Endometrium (tissue), 2 donors: ENCODE measurements at regions not wholly inside any gene's neighbourhood (a gene's known extent, or its start where the extent isn't known, plus 50 kb on each side); places are given as distances from the start of the nearest gene placed in this dataset.
"Not testable (repeated sequence)": the region's sequence is repeated elsewhere in the genome, so short reads cannot be mapped to it uniquely, and the experiment has no call there.

Experiments
- FAIRE-seq: peaks from 2 replicates; lab custom pipeline; 2012; peaks lifted over from hg19 to GRCh38; lab: Jason Lieb, UNC
- donor health status: control.
- donor health status: control.

DNA sequence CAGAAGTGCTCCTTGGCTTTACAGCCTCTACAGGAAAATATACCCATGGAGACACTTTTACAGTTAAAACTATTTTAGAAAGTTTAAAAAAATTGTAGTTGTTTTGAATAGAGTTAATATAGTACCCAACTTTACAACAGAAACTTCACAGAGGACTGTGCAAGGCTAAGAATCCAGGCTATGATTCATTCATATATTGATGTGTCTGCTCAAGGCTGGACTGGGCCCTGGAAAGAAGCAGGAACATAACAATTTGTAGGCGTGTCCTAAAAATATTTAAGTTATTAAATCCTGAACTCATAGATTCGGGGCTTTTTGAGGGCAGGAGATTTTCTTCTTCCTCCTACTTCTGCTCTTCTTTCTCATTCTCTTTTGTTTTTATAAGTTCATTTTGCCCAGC lies 291.5 kb upstream of the CCDC179 start:
- no peak for FAIRE-seq

DNA sequence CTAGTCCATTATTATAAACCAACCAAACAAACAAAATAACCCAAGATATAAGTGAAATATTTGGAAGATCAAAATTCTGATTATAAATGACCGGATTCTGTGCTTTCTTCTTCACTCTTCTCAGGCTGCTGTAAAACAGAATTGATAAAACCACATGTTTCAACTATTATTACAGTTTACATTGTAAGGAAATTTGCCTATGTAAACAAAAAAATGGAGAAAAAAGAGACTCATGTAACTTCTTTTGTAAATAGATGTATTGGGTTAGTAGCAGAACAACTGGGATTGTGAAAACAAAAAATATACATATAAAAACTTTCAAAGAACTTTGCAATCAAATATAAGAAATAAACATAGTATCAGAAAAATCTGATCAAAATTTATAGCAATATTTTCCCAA lies 295.2 kb upstream of the CCDC179 start:
- no peak for FAIRE-seq

GRCh38 chr11:23164022-23164421 lies 303.7 kb upstream of the CCDC179 start:
- FAIRE-seq: no peak

GRCh38 chr11:23166376-23166775 lies 306.1 kb upstream of the CCDC179 start:
- FAIRE-seq: no peak

DNA sequence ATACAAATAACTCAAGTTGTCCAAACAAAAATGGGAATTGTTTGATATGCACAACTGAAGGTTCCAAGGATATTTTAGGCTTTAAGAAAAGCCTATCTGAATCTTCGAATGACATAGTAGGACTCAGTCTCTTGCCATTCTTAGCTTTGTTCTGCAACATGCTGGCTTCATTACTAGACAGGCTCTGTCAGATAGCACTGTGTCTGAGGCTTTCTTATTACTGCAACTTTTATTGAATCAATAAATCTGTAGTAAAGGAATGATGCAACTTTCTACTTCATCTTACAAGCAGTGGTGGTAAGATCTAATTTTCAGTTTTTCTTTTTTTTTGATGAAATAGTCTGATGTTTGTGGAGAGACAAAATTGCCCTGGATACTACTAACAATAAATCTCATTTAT lies 319.3 kb upstream of the CCDC179 start:
- no peak for FAIRE-seq

- no peak for FAIRE-seq
Observed at GRCh38 chr11:23181022-23181807, 320.9 kb upstream of the CCDC179 start.

DNA sequence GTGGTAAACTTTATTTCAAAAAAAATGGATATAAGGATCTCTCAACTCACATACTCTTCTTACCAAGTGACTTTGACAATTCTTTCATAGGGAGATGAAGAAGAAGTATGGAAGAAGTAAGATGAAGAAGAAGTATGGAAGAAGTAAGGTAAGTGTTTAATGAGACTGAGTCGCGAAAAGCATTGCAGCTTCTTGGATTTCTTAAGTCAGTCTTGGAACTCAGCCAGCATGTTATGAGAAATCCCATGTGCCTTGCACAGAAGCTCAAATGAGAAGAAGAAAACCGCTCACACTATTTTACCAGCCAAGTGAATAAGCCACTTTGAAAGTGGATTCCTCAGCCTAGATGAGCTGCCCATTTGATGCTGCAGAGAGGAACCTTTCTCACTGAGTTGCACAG lies 332.0 kb upstream of the CCDC179 start:
- FAIRE-seq: no peak

GRCh38 chr11:23201936-23202522 lies 341.8 kb upstream of the CCDC179 start:
- no peak for FAIRE-seq

GRCh38 chr11:23202611-23203010 lies 342.3 kb upstream of the CCDC179 start:
- FAIRE-seq: no peak

- FAIRE-seq: no peak
Observed at GRCh38 chr11:23205156-23205871, 345.0 kb upstream of the CCDC179 start.

DNA sequence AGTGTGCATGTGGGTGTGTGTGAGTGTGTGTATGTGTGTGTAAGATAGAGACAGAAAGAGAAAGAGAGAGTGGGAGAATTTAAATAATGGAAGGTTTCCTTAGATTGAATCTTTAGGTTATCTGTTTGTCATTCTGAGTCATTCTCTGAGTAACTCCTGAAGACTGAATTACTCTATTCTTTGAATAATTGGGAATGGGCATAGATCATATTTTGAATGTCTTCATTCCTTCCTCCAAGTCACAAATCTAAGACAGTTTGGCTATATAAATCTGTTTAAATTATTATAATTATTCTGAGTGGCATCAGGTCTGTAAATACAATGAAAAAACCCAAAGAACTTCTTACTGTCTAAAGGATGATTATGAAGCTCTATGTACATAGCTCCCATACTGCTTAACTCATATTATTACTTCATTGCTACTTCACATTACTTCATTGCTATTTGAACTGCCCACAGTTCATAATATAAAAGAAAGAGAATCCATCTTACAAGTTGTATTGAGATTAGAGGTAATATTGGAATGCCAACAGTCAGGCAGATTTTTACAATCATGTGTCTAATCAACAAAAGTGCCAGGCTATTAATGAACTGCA lies 346.6 kb upstream of the CCDC179 start:
- FAIRE-seq: no peak

DNA sequence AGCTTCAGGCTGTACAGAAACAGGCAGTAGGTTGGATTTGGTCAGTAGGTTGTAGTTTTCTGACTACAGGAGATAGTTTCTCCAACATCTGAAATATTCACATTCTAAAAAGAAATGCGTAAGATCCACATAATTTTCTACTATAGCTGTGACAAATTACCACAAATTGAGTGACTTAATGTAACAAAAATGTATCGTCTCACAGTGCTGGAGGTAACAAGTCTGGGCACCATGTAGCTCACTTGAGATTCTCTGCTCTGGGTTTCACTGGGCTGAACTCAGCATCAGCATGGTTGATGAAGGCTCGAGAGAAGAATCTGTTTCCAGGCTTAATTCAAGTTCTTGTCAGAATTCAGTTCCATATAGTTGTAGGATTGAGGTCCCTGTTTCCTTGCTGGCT lies 350.9 kb upstream of the CCDC179 start:
- FAIRE-seq: no peak

GRCh38 chr11:23212807-23213206 lies 352.5 kb upstream of the CCDC179 start:
- FAIRE-seq: no peak

DNA sequence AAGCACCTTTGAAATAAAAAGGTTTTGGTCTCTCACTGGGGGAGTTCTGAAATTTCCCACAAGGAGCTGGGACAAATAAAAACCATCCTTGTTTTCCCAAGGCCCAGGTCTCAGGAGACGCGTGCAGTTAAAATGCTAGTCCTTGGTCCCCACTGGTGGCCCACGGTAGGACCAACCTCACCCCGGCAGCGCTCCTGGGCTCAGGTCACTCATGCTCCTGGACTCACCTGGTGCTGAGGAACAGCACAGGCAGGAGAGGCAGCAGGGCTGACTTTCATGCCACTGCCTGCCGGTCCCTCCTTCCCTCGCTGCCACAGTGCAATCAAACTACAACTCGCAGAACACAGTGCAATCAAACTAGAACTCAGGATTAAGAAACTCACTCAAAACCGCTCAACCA lies 356.8 kb upstream of the CCDC179 start:
- FAIRE-seq: no peak

DNA sequence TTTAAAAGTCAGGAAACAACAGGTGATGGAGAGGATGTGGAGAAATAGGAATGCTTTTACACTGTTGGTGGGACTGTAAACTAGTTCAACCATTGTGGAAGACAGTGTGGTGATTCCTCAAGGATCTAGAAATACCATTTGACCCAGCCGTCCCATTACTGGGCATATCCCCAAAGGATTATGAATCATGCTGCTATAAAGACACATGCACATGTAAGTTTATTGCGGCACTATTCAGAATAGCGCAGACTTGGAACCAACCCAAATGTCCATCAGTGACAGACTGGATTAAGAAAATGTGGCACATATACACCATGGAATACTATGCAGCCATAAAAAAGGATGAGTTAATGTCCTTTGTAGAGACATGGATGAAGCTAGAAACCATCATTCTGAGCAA lies 359.8 kb upstream of the CCDC179 start:
- FAIRE-seq: not testable (repeated sequence)

GRCh38 chr11:23221366-23221765 lies 361.1 kb upstream of the CCDC179 start:
- no peak for FAIRE-seq

DNA sequence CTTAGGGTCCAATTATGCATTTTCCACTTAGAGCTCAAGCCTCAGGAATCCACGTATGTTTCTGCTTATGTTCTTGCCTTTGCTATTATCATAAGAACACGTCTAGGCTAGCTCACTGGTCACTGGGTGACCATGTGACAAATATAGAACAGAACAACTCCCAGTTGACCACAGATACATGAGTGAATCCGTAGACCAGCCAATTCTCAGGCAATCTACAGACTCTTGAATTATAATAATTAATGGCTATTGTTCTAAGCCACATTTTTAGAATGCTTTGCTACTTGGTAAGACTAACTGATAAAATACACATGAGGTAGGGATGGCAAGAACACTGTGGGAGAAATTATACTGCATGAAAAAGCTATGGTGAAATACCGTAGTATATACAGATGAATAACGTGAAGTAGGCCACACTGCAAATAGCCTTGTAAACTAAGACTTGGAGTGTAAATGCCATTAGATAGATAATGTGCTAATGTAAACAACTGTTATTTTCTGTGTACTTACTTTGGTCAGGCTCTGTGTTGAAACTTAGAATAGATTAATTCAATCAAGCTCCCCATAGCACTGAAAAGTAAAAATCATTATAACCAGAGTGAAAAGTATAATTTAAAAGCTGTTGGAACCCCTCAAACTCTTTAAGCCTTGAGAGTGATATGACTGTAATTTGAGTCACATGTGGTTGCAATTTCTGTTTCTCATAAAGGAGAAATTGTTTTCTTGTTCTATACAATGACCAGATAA lies 366.2 kb upstream of the CCDC179 start:
- no peak for FAIRE-seq

DNA sequence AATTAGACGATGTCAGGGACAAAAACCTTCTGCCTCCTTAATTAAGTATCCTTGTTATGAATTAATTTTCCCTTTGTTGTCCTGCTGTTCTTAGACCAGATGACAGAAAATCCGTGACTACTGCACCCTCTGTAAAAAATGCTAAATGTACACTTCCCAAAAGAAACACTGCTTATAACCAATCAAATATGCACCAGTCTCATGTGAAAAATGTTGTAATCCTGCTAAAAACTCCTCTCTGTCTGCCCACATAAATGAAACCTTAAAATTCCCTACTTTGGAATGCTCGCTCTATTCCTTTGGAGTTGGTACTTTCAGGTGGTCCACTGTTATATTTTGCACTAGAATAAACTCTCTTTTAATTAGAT lies 366.8 kb upstream of the CCDC179 start:
- FAIRE-seq: no peak

GRCh38 chr11:23232652-23233051 lies 372.4 kb upstream of the CCDC179 start:
- no peak for FAIRE-seq

- FAIRE-seq: no peak
Observed at GRCh38 chr11:23233075-23233474, 372.8 kb upstream of the CCDC179 start.

DNA sequence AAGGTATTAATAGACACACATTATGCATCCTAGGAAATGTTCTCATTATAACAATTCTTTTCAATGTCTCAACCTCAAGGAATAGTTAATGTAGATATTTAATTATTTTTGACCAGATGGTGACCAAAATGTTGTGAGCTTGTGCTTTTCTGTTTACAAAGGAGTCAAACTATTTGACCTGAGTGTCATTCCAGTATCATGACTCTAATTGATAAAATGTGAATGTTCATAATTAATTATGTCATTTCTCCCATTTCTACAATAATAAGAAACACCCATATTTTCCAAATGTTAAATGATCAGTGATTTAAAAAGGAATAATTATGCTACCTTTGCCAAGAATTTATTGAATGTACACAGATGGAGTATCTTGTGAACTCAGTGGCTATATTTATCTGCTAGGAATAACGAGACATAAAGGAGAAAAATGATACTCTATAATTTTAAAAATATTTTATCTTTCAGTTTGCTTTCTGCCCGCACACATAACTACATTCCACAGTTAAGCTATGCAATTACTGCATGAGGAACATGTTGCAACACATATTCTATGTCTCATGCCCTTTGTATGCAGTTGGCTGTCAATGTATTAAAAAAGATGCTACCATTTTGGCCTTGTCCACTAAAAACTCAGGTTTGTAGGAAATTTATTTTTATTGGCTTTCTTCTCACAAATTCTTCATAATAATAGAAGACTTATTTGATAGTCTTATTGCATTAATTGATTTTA lies 376.7 kb upstream of the CCDC179 start:
- no peak for FAIRE-seq

GRCh38 chr11:23252426-23252825 lies 392.2 kb upstream of the CCDC179 start:
- FAIRE-seq: no peak
